ENCODE measurements at regions not wholly inside any gene's neighbourhood (a gene's known extent, or its start where the extent isn't known, plus 50 kb on each side); places are given as distances from the start of the nearest gene placed in this dataset.

DNA sequence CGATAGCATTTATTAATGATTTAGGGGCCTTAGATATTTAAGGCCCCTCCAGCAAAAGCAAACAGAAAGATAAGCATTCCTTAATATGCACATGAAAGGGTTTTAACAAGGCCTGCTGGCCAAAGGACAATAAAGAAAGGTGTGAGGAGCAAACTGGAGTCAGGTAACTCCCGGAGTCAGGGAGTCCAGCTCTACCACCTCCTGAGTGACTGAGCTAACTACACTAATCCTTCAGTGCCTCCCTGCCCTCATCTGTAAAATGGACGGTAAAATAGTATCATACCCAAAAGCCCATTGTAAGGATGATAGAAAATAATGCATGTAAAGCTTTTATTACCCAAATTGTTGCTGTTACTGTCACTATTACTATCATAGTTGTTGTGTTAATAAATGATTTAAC, 161.7 kb downstream of the SIPA1L2 start:
- H3K9ac ChIP-seq (ENCODE audit: extremely low read depth, low read length, poor library complexity, severe bottlenecking) = no peak overlapping the region
- 97% methylated on average over 3 of the region's 3 CpGs; no CpG with 5 or more reads in 1 of the 2 experiments for WGBS, 2 experiments (ENCODE audit: insufficient coverage in 1 of 2, insufficient read length in 1 of 2)
- no peaks in the 10 kb centered on the region for H3K27me3 ChIP-seq (ENCODE audit: control insufficient read depth, insufficient read depth, low read length, poor library complexity, severe bottlenecking)
- no peaks in the 10 kb centered on the region for H3K4me1 ChIP-seq (ENCODE audit: control insufficient read depth, insufficient read depth, low read length)
- peaks cover 92% of the 10 kb centered on the region for H3K36me3 ChIP-seq (ENCODE audit: control insufficient read depth, insufficient read depth, low read length)
- H3K4me3 ChIP-seq (ENCODE audit: low read length) = no peak overlapping the region
- Mint-ChIP-seq H3K27ac (no peak overlapping the region), H3K9me3 (no peaks in the 10 kb centered on the region), H3K4me1 (peaks cover 23% of the 10 kb centered on the region), H3K4me3 (no peak overlapping the region), H3K36me3 (ENCODE audit: low read depth) (peaks cover 65% of the 10 kb centered on the region), H3K27me3 (ENCODE audit: insufficient read depth) (no peaks in the 10 kb centered on the region)
- TF ChIP-seq, protein P1, sequence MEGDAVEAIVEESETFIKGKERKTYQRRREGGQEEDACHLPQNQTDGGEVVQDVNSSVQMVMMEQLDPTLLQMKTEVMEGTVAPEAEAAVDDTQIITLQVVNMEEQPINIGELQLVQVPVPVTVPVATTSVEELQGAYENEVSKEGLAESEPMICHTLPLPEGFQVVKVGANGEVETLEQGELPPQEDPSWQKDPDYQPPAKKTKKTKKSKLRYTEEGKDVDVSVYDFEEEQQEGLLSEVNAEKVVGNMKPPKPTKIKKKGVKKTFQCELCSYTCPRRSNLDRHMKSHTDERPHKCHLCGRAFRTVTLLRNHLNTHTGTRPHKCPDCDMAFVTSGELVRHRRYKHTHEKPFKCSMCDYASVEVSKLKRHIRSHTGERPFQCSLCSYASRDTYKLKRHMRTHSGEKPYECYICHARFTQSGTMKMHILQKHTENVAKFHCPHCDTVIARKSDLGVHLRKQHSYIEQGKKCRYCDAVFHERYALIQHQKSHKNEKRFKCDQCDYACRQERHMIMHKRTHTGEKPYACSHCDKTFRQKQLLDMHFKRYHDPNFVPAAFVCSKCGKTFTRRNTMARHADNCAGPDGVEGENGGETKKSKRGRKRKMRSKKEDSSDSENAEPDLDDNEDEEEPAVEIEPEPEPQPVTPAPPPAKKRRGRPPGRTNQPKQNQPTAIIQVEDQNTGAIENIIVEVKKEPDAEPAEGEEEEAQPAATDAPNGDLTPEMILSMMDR (conservative IDR thresholded peaks at IDR 0.05) = no peak
- DNase-seq = no peak
- H3K9me3 ChIP-seq (ENCODE audit: control insufficient read depth, low read length) = no peaks in the 10 kb centered on the region
- no peak overlapping the region for H3K27ac ChIP-seq (ENCODE audit: low read depth, low read length)

DNA sequence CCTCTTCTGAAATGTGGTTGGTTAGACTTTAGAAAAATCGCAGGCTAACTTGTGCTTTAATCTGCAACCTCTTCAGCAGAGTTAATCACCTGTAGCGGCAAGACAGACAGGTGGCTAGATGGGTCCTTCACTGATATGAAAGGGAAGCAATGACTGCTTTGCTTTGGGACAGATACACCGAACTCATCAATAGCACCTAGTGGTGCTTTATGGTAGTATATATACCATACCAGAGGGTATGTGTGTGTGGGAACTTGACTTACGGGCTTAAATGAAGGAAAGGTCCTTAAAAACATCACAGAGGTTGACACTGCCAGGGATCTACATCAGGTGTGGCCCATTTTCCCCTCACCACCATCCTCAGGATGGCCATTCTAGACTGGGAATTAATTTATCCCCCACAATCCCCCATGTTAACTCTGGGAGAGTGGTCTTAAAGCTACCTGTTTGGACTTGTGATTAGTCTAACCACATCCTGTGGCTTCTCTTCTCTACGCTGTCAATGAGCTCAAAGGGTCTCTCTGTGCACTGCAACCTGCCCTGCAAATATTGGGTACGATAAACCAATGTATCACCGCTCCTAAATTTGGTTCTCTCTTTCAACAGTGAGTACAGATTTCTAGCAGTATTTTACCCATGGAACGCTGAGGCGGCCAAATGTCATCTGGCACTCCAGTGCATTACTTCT, 162.7 kb downstream of the SIPA1L2 start:
- peaks cover 94% of the 10 kb centered on the region for H3K36me3 ChIP-seq (ENCODE audit: control insufficient read depth, insufficient read depth, low read length)
- no peak for DNase-seq
- H3K4me3 ChIP-seq (ENCODE audit: low read length) = no peak overlapping the region
- H3K4me3 Mint-ChIP-seq = no peak overlapping the region
- no peak overlapping the region for H3K27ac ChIP-seq (ENCODE audit: low read depth, low read length)
- H3K4me1 Mint-ChIP-seq = peaks cover 16% of the 10 kb centered on the region
- 95% methylated on average over 7 to 9 of the region's 9 CpGs for WGBS, 2 experiments (ENCODE audit: insufficient coverage in 1 of 2, insufficient read length in 1 of 2)
- no peaks in the 10 kb centered on the region for H3K9me3 Mint-ChIP-seq
- no peaks in the 10 kb centered on the region for H3K4me1 ChIP-seq (ENCODE audit: control insufficient read depth, insufficient read depth, low read length)
- no peaks in the 10 kb centered on the region for H3K27me3 Mint-ChIP-seq (ENCODE audit: insufficient read depth)
- TF ChIP-seq, protein P1 (conservative IDR thresholded peaks at IDR 0.05) = peak; percentile 61
- no peaks in the 10 kb centered on the region for H3K27me3 ChIP-seq (ENCODE audit: control insufficient read depth, insufficient read depth, low read length, poor library complexity, severe bottlenecking)
- no peaks in the 10 kb centered on the region for H3K9me3 ChIP-seq (ENCODE audit: control insufficient read depth, low read length)
- peaks cover 67% of the 10 kb centered on the region for H3K36me3 Mint-ChIP-seq (ENCODE audit: low read depth)
- H3K27ac Mint-ChIP-seq = no peak overlapping the region
- no peak overlapping the region for H3K9ac ChIP-seq (ENCODE audit: extremely low read depth, low read length, poor library complexity, severe bottlenecking)

DNA sequence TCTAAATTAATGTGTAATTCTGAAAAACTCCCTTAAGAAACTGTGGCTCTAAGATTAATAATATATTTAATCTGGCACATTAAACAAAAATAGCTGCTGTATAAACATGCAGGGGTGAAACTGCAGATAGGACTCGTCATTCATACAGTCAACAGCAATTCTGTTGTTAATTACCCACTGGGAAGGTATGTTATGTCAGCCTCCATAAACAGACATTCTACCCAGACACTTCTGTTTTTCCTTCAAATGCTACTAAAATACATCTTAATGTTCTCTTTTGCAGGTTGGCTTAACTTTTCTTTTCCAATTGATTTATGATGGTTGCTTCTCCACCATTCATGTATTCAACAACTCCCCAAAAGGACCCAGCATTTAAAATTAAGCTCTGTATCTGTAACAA, 165.6 kb downstream of the SIPA1L2 start:
- H3K4me3 Mint-ChIP-seq = no peak overlapping the region
- H3K27me3 ChIP-seq (ENCODE audit: control insufficient read depth, insufficient read depth, low read length, poor library complexity, severe bottlenecking) = no peaks in the 10 kb centered on the region

More for the DNA sequence above, 165.6 kb downstream of the SIPA1L2 start:
- peaks cover 57% of the 10 kb centered on the region for H3K36me3 Mint-ChIP-seq (ENCODE audit: low read depth)
- H3K4me3 ChIP-seq (ENCODE audit: low read length) = no peak overlapping the region
- H3K36me3 ChIP-seq (ENCODE audit: control insufficient read depth, insufficient read depth, low read length) = peaks cover 93% of the 10 kb centered on the region
- TF ChIP-seq, protein P1 (conservative IDR thresholded peaks at IDR 0.05) = no peak
- no peak overlapping the region for H3K27ac ChIP-seq (ENCODE audit: low read depth, low read length)
- DNase-seq = no peak
- no peaks in the 10 kb centered on the region for H3K4me1 ChIP-seq (ENCODE audit: control insufficient read depth, insufficient read depth, low read length)
- no peaks in the 10 kb centered on the region for H3K9me3 Mint-ChIP-seq
- no peaks in the 10 kb centered on the region for H3K27me3 Mint-ChIP-seq (ENCODE audit: insufficient read depth)
- H3K4me1 Mint-ChIP-seq = peaks cover 22% of the 10 kb centered on the region
- H3K9ac ChIP-seq (ENCODE audit: extremely low read depth, low read length, poor library complexity, severe bottlenecking) = no peak overlapping the region
- WGBS, 2 experiments (ENCODE audit: insufficient coverage in 1 of 2, insufficient read length in 1 of 2) = 100% methylated on average over 1 of the region's 1 CpG
- H3K27ac Mint-ChIP-seq = no peak overlapping the region
- H3K9me3 ChIP-seq (ENCODE audit: control insufficient read depth, low read length) = no peaks in the 10 kb centered on the region

Data from endodermal cell (in vitro differentiated cells).